ENCODE measurements at regions not wholly inside any gene's neighbourhood (a gene's known extent, or its start where the extent isn't known, plus 50 kb on each side); places are given as distances from the start of the nearest gene placed in this dataset.

GRCh38 chr4:153065276-153065675, 129.2 kb downstream of the FHDC1 start:
- TF ChIP-seq, protein P1, sequence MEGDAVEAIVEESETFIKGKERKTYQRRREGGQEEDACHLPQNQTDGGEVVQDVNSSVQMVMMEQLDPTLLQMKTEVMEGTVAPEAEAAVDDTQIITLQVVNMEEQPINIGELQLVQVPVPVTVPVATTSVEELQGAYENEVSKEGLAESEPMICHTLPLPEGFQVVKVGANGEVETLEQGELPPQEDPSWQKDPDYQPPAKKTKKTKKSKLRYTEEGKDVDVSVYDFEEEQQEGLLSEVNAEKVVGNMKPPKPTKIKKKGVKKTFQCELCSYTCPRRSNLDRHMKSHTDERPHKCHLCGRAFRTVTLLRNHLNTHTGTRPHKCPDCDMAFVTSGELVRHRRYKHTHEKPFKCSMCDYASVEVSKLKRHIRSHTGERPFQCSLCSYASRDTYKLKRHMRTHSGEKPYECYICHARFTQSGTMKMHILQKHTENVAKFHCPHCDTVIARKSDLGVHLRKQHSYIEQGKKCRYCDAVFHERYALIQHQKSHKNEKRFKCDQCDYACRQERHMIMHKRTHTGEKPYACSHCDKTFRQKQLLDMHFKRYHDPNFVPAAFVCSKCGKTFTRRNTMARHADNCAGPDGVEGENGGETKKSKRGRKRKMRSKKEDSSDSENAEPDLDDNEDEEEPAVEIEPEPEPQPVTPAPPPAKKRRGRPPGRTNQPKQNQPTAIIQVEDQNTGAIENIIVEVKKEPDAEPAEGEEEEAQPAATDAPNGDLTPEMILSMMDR (IDR thresholded peaks at IDR 0.05): no peak
- TF ChIP-seq POLR2A (IDR thresholded peaks at IDR 0.05): no peak
- TF ChIP-seq POLR2AphosphoS5 (IDR thresholded peaks at IDR 0.05): peak; percentile 36
